DND-41 (cell line): ENCODE measurements at regions not wholly inside any gene's neighbourhood (a gene's known extent, or its start where the extent isn't known, plus 50 kb on each side); places are given as distances from the start of the nearest gene placed in this dataset.

ENCODE experiments used
- CTCF ChIP-seq: IDR thresholded peaks from 2 replicates; pipeline ENCODE4 v1.5.1; 2012; ENCODE audit warnings: borderline replicate concordance, low read length, moderate library complexity, mild to moderate bottlenecking; ENCODE audit not compliant: poor library complexity, severe bottlenecking; ENCODE audit errors: extremely low read depth
- EZH2 ChIP-seq: IDR thresholded peaks from 3 replicates; pipeline ENCODE4 v1.6.1; 2012; ENCODE audit warnings: borderline replicate concordance, low read depth, mild to moderate bottlenecking, moderate library complexity, low read length, inconsistent platforms; ENCODE audit not compliant: severe bottlenecking

GRCh38 chr18:6633310-6633709, 96.2 kb upstream of the ARHGAP28 start:
- TF ChIP-seq EZH2: no peak
- no peak for TF ChIP-seq CTCF
